Iris pigment epithelial cell (primary cell): ENCODE measurements at regions not wholly inside any gene's neighbourhood (a gene's known extent, or its start where the extent isn't known, plus 50 kb on each side); places are given as distances from the start of the nearest gene placed in this dataset.
A peak's percentile ranks its signal among the peaks of the same experiment; 100 is the strongest.

Source experiments
- DNase-seq: peaks from one replicate; pipeline ENCODE4 v3.0.0-alpha.2; 2011; ENCODE audit warnings: low read depth

DNA sequence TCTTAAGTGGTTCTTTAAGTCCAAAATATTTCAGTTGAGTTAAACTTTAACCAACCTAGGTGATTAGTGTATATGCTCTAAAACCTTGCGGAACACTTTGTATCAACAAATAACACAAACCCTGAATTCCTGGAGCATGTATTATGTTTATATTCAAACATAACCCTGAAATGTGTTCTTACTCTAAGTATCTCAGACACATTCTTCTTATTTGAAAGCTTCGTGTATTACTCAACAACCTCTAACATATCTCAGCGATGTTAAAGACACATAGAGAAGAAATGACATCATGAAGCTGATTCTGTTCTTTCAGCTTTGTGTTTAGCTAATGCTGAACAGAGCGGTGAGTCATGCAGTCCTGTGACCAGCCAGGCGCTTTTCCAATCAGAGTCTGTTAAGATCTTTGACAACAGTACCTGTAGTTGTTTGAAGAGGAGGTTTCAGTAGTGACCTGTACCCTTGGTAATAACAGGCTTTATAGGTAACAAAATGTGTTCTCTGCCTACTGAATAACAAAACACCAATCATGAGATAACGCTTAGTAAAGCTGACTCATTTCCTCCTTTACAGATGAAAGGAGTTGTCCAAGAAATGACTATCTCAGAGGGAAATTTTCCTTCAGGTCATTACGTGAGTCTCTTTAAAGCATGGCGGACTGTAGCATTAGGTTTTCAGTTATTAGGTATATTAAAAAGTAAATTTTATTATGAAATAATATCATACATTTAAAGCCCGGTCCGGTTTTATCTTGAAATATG lies 67.3 kb upstream of the KLF6 start:
- peak; percentile 99 for DNase-seq

DNA sequence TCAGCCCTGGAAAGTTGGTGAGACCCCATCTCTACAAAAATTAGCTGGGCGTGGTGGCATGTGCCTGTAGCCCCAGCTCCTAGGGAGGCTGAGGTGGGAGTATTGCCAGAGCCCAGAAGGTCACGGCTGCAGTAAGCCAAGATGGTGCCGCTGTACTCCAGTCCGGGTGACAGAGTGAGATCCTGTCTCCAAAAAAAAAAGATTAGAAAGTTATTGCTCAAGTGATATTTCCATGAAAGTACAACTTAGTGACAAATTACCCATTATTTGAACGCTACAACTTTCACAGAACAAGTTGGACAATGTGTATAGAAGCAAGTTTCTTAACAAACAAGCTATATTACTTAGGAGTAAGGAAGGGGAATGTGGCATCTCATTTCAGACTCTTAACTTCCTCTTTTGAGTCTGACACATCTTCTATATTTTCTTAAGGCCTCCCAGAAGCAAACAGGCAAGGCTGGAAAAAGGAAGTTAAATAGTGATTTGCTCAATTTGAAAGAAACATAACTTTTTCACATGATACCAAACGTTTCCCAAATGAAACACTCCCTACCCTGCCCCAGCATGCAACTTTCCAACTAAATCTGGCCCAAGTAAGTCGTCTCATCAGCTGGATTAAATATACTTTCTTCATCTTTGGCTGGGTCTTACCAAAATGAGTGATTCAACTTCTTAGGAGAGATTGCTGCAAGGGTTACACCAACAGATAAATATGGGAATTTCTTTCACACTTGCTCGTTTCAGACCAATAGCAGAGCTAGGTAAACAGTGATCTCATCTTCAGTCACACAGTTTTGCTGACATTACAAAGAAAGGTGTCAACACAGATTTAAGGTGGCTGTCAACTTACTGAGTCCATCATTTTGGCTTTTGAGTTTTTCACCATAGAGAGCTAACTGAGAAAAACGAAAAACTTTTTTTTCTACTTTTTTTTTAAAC lies 66.3 kb upstream of the KLF6 start:
- peak; percentile 96 for DNase-seq

DNA sequence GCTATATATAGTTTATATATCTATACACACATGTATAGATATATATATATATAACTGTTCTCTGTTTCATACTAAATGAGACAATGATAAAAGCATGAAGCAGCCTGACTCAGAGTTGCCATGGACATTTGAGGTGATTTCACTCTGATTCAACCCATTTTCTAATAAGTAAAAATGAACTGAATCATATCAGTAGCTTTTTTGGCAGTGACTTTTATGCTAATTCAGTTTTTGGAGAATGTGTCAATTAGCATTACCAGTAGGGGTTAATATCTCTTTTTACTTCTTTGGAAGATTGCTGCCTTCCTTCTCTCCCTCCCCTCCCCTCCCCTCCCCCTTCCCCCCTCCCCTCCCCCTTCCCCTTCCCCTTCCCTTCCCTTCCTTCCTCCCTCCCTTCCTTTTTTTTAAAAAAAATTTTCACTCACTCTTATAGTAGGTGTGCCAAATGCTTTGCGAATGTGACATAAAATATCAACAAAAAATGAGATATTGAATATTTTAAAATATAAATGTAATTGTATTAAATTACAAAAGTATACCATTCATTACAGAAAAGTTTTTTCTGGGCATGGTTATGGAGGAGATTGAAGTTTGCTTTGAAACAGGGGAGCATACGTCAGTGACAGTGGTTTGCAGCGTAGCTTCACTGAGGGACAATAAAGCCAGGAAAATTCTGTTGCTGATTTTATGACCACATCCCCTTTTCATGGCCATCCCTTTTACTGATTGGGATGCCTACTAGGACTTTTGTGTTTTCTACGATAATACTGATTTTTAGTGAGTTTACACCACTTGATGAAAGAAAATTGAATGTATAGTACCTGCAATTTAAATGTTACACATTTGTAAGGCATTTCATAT lies 64.0 kb upstream of the KLF6 start:
- DNase-seq: peak; percentile 87

DNA sequence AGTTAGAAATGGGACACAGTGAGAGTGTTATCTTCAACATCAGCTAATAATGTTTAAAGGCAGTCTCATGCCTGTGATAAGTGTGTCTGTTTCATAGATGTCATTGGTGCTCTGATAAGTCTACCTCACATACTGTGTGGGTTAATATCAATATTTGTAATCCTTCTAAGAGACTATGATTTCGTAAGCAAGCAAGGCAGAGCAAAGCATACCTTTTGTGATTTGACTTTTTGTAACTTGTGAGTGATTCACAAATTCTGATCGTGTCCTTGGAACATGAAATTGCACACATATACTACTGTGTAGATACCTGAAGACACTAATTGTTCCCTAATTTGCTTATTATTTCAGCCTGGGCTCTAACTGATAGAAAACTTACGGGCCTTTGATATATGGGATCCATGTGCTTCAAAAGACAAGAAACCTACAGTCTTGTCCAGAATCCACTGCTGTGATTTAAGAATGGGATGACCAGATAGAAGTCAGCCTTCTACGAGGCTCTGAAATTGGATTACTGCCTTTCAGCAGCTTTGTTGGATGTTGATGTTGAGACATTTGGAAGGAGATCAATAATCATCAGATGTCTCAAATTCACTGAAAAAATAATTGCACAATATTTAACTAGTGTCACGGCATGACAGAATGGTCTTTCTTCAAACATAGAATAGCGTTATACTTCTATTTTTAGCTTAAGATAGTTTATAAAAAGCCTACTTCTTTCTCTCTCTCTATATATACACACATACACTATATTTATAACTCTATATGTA lies 63.2 kb upstream of the KLF6 start:
- DNase-seq: peak; percentile 54

DNA sequence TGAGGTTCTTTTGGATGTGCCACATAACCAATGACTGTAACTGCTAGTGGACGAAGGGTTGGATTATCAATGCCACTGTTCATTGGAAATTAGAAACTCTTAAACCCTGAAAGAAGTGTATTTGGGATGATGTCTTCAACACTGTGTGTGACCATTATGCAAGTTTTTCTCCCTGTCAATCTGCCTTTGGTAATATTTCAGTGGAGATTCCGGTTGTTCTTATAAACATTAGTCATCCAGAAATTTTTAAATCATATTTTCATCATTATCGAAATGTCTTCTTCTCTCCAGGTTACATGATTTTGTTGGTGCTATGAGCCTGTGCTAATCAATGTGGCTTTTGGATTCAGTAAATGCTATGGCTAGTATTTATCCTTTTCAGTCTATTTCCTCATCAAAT lies 61.7 kb upstream of the KLF6 start:
- peak; percentile 26 for DNase-seq

DNA sequence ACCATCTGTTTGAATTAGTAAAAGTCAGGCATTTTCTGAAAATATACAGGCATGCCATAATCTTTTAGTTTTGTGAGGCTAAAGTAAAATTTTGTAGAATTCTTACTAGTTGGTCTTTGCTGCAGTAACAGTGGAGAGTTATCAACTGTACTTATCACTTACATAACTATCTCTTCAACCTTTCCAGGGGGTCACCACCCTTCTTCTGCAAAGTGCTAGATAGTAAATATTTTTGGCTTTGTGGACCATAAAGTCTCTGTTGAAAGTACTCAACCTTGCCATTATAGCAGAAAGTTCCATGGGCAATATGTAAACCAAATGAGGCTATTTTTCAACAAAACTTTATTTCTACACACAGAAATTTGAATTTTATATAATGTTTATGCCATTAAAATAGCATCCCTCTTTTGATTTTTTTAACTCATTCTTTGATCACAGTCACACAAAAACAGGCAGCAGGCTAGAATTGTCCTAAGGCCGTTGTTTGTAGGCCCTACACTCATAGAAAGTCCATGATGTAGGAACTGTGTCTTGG lies 59.5 kb upstream of the KLF6 start:
- DNase-seq: no peak

DNA sequence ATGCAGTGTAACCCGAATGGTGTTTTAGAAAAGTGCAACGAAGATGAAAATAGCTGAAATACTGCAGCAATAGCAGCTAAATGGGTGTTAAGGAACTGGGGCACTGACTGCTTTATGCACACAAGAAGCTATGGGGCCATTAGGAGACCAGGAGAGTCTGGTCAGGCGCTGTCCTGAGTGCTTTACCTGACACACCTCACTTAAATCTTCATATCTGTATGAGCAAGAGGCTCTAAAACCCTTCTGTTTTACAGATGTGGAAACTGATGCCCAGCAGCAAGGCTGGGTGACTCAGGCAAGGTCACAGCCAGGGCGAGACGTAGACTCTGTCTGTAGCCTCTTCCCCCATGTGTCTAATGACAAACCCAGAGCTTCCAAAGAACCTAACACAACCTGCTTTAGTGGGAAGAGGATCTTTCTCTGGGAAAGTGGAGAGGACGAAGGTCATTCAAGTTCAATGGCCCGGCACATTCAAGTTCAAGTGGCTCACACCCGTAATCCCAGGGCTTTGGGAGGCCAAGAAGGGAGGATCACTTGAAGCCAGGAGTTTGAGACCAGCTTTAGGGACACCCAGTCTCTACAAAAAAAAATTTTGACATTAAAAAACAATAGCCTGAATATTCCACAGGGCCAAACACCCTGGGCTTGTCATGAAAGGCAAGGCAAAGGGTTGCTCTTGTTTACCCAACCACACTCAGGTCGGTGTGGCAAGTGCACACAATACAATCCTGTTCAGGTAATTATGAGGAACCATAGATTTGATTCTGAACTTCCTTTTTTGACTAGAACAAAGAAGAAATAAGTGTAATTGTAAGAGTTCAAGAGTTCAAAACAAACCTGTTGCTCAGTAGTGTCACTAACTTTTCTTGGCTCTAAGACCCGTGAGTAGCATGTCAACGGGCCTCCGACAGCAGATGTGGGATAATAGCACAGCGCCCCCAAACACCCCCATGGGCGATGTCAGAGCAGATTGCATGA lies 53.7 kb upstream of the KLF6 start:
- peak; percentile 44 for DNase-seq

DNA sequence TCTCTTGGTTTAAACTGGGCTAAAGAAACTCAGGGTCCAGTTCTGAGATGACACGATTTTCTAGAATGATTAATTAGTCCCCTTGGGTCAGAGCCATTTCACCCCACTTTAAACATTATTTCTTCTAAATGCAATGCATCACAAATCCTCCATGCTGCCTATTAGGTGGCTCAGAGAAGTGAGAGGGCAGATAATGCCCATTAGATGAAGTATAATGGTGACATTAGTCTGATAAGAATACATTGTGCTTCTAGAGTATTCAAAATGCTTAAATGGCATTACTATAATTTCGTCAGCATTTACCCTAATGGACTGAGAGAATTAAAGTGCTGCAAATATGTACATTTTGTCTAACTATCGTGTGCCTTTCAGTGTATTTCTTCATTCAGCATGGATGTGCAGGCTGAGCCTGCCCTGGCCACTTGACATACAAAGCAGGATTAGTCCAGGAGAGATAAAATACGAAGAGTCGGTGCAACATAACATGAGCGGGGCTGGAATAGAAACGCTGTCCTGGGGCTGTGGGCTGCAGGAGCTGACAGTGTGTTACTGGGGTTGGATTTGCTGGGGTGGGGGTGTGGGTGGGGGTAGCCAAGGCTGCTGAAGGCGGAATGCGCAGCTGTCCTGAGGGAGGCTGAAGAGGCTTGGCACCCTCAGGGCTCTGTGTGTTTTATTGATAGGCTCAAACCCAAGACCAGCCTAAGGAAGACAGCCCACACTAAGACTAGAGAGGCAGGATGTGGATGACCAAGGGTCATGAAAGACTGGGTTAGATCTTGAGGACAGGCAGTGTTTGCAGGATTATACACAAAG lies 52.8 kb upstream of the KLF6 start:
- DNase-seq: no peak

DNA sequence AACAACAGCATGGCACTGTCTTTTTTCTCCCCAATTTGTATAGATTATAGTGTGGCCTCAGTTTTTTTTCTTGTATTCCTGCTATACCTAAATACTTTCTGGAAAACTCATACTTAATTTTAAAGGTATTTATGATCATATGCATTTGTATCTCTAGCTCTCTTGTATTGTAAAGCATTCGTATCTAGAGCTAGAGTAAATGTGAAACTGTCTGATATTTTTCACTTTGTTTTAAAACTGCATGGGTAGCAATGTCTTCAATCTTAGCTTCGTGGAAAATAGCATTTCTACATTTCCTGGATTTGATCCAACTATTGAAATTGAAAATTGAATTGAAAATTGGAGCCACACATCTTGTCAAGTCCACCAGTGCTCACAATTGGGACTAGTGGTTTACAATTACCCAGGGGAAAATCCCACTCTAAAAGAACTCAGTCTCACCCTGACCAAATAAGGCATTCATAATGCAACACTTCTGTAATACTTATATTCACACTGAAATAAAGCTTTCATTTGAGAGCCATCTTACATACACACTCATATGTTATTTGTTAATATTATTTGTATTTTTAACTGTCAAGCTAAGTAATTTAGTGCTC lies 51.3 kb upstream of the KLF6 start:
- no peak for DNase-seq

DNA sequence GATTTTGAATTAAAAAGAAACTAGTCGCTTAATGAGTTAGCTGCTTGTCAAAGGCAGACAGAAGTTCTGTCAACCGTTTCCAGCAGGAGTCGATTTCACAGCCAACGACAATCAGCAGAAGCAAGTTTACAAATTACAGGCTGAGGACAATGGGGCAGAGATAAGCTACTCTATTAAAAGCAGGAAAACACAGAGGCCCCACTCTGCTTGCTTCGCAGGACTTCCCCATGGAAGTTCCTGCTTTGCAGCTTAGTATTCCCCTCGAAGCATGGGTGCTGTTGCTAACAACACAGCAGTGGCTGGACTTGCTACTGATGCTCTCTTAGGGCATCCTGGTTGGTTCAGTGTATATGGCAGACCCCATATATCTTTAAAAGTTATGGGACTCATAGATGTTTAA lies 50.8 kb upstream of the KLF6 start:
- DNase-seq: no peak

DNA sequence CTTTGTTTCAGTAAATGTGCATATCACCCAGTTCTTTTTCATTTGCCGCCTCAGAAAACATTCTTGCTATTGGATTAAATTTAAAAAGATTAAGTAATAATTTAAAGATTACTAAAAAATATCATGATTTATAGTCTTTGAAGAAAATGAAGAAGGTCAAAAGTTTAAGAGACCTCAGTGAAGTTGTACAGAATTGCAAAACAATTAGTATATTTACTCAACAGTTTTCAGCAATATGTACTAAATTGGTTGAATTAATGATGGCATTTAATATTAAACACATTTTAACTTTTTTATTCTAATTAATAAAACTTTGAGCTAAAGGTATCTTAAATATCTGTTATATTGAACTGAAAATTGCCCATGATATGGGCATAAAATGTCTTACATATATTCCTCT lies 49.9 kb upstream of the KLF6 start:
- no peak for DNase-seq
